RWPE2 (cell line): ENCODE measurements at regions not wholly inside any gene's neighbourhood (a gene's known extent, or its start where the extent isn't known, plus 50 kb on each side); places are given as distances from the start of the nearest gene placed in this dataset.

Source experiments
- ATAC-seq: fragments of 200-7000 bp; cut with Tn5 transposase; 3 replicates; pipeline ENCODE4 v1.9.1; 2021; ENCODE audit warnings: low read depth
- DNase-seq: peaks from one replicate; pipeline ENCODE4 v3.0.0-alpha.2; 2020; ENCODE audit warnings: low spot score
- H3K27ac ChIP-seq: fragments of 450-650 bp; 2 replicates; pipeline ENCODE4 v1.5.1; 2017; ENCODE audit warnings: mild to moderate bottlenecking; ENCODE audit not compliant: poor library complexity, severe bottlenecking
- H3K27me3 ChIP-seq: fragments of 250-450 bp; sonication (Bioruptor Pico); 2 replicates; pipeline ENCODE4 v1.5.1; 2021; ENCODE audit warnings: mild to moderate bottlenecking, moderate library complexity; ENCODE audit not compliant: insufficient read depth, poor library complexity, severe bottlenecking
- H3K36me3 ChIP-seq: fragments of 250-450 bp; sonication (Bioruptor Pico); 2 replicates; pipeline ENCODE4 v1.5.1; 2020; ENCODE audit warnings: low read depth, mild to moderate bottlenecking, moderate library complexity
- H3K4me1 ChIP-seq: fragments of 250-450 bp; sonication (Bioruptor Pico); 2 replicates; pipeline ENCODE4 v1.5.1; 2021; ENCODE audit warnings: mild to moderate bottlenecking, moderate library complexity; ENCODE audit not compliant: insufficient read depth, poor library complexity, severe bottlenecking
- H3K4me3 ChIP-seq: fragments of 250-450 bp; sonication (Bioruptor Pico); 2 replicates; pipeline ENCODE4 v1.5.1; 2021; ENCODE audit warnings: mild to moderate bottlenecking, moderate library complexity; ENCODE audit not compliant: severe bottlenecking
- H3K9me3 ChIP-seq: fragments of 250-450 bp; sonication (Bioruptor Pico); 2 replicates; pipeline ENCODE4 v1.5.1; 2021; ENCODE audit warnings: mild to moderate bottlenecking, moderate library complexity; ENCODE audit not compliant: severe bottlenecking
- TF ChIP-seq, protein P1 (sequence below): fragments of 450-650 bp; IDR thresholded peaks from one replicate; pipeline ENCODE4 v1.5.1; 2017; ENCODE audit warnings: mild to moderate bottlenecking, moderate library complexity; ENCODE audit not compliant: poor library complexity, severe bottlenecking

DNA sequence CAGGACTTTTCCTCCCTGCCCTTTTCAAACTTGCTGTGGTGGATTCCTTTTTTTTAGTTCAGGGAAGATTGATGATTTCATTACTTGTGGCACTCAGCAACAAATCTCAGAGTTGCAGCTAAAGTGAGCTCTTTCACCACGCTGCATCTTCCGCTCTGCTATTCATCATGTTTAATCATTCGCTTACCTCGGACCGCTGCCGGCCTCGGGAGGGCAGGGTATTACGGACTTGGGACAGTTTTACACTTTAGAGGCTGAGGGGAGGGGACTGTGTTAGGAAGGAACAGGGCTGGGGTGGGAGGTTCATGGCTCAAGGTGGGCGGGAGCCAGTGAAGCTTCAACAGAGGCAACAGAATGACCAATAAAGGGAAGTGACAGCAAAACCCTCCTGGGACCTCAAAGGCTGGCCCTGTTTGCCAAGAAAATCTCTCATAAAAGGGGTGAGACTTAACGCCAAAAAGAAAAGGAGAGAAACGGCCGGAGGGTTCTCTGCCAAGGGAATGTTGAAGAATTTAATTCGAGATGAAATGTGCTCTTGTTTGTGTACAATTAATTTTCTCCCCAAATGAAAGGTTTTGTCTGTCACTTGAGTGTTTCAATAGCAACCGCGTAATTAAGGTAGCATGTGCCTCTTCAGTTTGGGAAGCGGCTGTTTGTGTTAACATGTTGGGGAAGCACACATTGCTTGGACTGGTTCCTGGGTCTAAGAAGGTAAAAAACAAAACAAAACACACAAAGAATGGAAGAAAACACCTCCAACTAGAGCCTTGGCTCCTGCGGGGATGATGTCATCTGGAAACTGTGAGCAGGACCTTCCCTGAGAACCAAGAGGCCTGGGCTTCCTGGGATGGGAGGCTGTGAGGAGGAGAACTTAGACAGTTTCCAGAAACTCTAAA is 72.5 kb upstream of the SULF2 start:
- Histone ChIP-seq H3K9me3 (no peaks in the 10 kb centered on the region), H3K4me1 (no peaks in the 10 kb centered on the region), H3K36me3 (no peaks in the 10 kb centered on the region), H3K27ac (no peak overlapping the region), H3K27me3 (no peaks in the 10 kb centered on the region), H3K4me3 (no peak overlapping the region)
- TF ChIP-seq, protein P1, sequence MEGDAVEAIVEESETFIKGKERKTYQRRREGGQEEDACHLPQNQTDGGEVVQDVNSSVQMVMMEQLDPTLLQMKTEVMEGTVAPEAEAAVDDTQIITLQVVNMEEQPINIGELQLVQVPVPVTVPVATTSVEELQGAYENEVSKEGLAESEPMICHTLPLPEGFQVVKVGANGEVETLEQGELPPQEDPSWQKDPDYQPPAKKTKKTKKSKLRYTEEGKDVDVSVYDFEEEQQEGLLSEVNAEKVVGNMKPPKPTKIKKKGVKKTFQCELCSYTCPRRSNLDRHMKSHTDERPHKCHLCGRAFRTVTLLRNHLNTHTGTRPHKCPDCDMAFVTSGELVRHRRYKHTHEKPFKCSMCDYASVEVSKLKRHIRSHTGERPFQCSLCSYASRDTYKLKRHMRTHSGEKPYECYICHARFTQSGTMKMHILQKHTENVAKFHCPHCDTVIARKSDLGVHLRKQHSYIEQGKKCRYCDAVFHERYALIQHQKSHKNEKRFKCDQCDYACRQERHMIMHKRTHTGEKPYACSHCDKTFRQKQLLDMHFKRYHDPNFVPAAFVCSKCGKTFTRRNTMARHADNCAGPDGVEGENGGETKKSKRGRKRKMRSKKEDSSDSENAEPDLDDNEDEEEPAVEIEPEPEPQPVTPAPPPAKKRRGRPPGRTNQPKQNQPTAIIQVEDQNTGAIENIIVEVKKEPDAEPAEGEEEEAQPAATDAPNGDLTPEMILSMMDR, result no peak
- ATAC-seq, result no peak
- DNase-seq, result no peak

DNA sequence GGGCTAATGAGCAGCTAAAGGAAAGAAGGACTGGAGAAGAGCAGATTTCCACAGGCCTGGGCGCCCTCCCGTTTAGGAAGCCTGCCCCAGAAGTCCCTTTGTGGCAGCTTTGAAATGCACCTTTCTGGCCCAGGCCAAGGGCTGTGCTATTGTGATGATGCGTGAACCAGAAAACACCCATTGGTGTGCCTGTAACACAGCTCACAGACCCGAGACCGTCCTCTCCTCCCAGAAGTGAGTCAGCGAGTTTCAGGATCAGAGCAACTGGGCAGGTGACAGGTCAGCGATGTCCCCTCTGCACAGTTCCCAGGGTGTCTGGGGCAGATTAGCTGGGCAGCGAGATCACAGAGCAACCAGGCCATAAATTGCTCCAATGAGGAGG is 71.9 kb upstream of the SULF2 start:
- H3K27ac ChIP-seq, result no peak overlapping the region
- H3K9me3 ChIP-seq, result no peaks in the 10 kb centered on the region
- no peaks in the 10 kb centered on the region for H3K36me3 ChIP-seq
- H3K4me3 ChIP-seq, result no peak overlapping the region
- H3K4me1 ChIP-seq, result no peaks in the 10 kb centered on the region
- DNase-seq, result no peak
- TF ChIP-seq, protein P1, result no peak
- H3K27me3 ChIP-seq, result no peaks in the 10 kb centered on the region
- ATAC-seq, result no peak

DNA sequence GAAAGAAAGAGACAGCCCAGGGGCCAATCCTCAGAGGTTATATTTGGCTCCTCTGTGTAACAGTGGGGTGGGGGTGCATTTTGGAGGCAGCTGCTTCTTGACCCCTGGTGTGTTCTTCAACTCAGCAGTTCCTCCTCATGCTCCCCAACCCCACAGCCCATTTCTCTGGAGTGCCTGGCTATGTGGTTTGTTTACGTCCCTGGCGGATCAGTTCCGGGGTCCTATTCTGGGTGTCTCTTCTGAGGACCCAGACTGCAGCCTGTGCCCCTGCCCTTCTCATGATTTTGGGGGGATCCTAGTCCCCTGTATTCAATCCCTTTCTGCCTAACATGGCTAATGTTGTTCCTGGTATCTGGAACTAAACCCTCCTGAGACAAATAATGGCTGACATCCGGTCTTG is 70.5 kb upstream of the SULF2 start:
- no peaks in the 10 kb centered on the region for H3K4me1 ChIP-seq
- no peak for DNase-seq
- H3K9me3 ChIP-seq, result no peaks in the 10 kb centered on the region
- H3K27ac ChIP-seq, result no peak overlapping the region
- H3K27me3 ChIP-seq, result no peaks in the 10 kb centered on the region
- ATAC-seq, result no peak
- no peaks in the 10 kb centered on the region for H3K36me3 ChIP-seq
- no peak overlapping the region for H3K4me3 ChIP-seq
- TF ChIP-seq, protein P1, result no peak

DNA sequence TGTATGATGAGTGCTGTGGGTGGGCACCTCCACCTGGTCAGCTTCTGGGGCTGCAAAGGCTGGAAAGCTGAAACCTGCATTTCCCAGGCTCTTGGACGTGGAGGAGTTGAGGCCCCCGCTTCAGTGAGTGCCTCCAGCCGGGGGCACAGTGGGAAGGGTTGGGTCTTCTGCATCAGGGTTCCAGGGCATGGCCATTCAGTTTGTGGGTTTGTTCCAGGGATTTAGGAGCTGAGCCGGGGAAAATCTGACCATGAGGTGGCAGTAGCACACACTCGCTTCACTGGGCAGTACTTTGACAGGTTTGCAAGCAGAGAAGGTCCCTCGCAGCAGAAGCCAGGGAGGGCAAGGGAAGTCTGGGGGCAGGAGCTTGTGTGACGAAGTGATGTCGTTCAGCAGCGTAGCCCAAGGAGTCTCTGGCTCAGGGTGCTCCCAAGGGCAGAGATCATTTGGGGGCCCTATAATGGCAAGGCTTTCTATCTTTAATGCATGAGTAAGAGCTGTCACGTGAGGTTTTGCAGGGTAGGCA is 69.5 kb upstream of the SULF2 start:
- Histone ChIP-seq H3K27me3 (no peaks in the 10 kb centered on the region), H3K4me1 (no peaks in the 10 kb centered on the region), H3K36me3 (no peaks in the 10 kb centered on the region), H3K27ac (no peak overlapping the region), H3K4me3 (no peak overlapping the region), H3K9me3 (no peaks in the 10 kb centered on the region)
- TF ChIP-seq, protein P1, result peak; percentile 99
- peak; percentile 84 for ATAC-seq
- no peak for DNase-seq

DNA sequence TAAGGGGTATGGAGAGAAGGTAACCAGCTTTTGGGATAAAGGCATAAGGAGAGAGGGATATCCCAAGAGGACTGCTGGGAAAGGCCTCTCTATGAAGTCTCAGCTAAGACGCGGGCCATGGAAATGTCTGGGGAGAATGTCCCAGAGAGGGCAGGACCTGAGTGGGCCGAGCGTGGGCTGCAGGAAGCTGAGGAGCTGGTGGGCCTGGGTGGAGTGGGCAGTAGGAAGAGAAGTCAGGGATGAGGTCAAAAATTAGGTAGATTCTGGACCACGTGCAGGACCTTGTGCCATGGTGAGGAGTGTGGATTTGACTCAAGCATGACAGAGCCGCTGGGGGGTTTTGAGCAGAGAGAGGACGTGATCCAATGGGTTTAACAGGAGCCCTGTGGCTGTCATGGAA is 66.5 kb upstream of the SULF2 start:
- DNase-seq, result no peak
- Histone ChIP-seq H3K9me3 (no peaks in the 10 kb centered on the region), H3K4me1 (peaks cover 12% of the 10 kb centered on the region), H3K36me3 (no peaks in the 10 kb centered on the region), H3K4me3 (no peak overlapping the region), H3K27me3 (no peaks in the 10 kb centered on the region), H3K27ac (no peak overlapping the region)
- TF ChIP-seq, protein P1, result no peak
- ATAC-seq, result no peak
